Gastroesophageal sphincter (tissue), 3 donors: ENCODE measurements at regions not wholly inside any gene's neighbourhood (a gene's known extent, or its start where the extent isn't known, plus 50 kb on each side); places are given as distances from the start of the nearest gene placed in this dataset.

ENCODE experiments used
- POLR2A ChIP-seq, 2 donors: fragments of 450-650 bp; IDR thresholded peaks; one replicate each; pipeline ENCODE4 v1.6.1; 2017; ENCODE audit warnings: antibody characterized with exemption in 2 of 2, mild to moderate bottlenecking in 2 of 2, moderate library complexity in 1 of 2
- POLR2AphosphoS5 ChIP-seq: sonication (generic); formaldehyde crosslinking; IDR thresholded peaks from one replicate; pipeline ENCODE4 v1.6.1; 2017; ENCODE audit warnings: antibody characterized with exemption
- TF ChIP-seq, protein P1 (sequence below), 4 experiments: fragments of 200-600 bp in 2 of 4; fragments of 450-650 bp in 2 of 4; sonication (generic) in 1 of 4; IDR thresholded peaks; one replicate each; pipeline ENCODE4 v1.5.1; 2017 to 2019; ENCODE audit warnings: antibody characterized with exemption in 4 of 4, mild to moderate bottlenecking in 2 of 4, moderate library complexity in 2 of 4

DNA sequence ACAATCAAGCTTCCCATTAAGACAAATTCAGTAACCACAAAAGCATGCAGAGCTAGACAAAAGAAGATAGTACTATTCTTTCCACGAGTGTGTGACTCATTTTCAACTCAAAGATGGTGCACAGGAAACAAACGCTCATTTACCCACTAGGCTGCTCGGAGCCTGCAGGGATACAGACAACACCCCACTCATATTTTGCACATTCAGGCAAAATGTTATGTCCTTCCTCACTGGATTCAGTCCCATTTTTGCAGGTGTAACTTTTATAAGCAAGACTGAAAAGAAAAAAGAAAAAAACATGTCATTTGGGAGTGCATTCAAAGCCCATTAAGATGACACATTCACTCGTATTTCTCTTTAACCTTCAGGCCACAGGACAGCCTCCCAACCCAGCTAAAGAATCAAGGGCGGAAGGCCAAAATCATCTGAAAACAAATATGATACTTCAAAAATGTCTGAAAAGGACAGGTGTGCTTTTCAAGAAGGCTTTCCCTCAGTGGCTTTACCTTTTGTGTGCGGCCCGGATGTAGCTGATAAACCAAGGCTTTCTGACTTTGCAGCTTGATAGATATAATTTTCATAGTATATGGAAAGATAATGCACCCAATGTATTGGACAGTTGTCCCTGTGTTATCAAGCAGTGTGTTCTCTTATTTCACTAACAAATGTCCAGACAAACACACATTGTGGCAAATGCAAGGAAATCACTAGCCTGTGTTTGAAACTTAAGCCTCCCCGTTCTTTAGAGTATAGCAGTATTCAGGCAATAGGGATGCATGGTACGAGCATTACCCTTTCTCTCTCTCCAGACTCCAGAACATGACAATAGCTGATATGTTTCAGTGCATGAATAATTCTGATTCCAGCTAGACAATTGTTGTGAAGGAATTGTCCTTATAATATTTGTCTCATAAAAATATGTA, 147.8 kb upstream of the KRR1 start:
- TF ChIP-seq POLR2A (IDR thresholded peaks at IDR 0.05) (no peak), POLR2AphosphoS5 (no peak)
- TF ChIP-seq, protein P1, sequence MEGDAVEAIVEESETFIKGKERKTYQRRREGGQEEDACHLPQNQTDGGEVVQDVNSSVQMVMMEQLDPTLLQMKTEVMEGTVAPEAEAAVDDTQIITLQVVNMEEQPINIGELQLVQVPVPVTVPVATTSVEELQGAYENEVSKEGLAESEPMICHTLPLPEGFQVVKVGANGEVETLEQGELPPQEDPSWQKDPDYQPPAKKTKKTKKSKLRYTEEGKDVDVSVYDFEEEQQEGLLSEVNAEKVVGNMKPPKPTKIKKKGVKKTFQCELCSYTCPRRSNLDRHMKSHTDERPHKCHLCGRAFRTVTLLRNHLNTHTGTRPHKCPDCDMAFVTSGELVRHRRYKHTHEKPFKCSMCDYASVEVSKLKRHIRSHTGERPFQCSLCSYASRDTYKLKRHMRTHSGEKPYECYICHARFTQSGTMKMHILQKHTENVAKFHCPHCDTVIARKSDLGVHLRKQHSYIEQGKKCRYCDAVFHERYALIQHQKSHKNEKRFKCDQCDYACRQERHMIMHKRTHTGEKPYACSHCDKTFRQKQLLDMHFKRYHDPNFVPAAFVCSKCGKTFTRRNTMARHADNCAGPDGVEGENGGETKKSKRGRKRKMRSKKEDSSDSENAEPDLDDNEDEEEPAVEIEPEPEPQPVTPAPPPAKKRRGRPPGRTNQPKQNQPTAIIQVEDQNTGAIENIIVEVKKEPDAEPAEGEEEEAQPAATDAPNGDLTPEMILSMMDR (IDR thresholded peaks at IDR 0.05): no peak
